GM21723 (cell line): ENCODE measurements at regions not wholly inside any gene's neighbourhood (a gene's known extent, or its start where the extent isn't known, plus 50 kb on each side); places are given as distances from the start of the nearest gene placed in this dataset.
"Not testable (repeated sequence)": the region's sequence is repeated elsewhere in the genome, so short reads cannot be mapped to it uniquely, and the experiment has no call there.

ENCODE experiments used
- ATAC-seq: cut with Tn5 transposase; IDR thresholded peaks from one replicate; pipeline ENCODE4 v1.9.1; 2021; ENCODE audit warnings: mild to moderate bottlenecking, moderate library complexity; ENCODE audit not compliant: unreplicated experiment

DNA sequence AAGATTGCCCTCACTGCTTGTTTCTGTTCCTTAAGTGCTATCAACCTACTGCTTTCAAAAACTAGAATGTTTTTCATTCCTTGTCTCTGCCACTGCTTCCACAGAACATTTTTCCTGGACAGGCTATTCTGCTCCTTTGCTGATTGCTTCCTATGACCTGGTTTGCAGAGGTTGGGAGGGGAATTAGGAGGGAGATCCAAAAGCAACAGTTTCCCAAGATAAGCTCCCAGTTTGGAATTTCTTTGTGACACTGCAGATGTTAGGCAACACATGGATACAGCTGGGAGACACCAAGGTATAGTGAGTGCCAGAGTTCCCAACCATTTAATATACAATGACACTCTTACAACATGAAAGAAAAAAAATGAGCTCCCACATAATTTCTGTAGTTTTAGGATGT is 1036.5 kb downstream of the ROBO2 start:
- no peak for ATAC-seq

DNA sequence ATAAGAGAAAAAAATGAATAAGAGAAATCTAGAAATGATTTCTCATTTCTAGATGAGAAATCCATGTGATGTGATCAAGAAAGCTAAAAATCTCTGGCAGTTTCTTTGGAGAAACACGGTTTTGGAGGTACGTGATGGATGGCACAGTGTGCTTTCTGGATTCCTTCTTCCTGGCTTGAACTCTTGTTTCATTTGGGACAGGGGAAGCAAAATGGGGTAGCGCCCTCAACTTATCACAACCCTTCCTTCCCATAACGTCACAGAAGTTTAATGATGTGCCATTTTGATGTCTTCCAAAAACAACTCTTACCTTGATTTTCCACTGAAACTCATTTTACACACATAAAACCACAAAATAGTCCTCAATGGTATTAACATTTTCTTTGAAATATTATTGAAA is 1037.3 kb downstream of the ROBO2 start:
- no peak for ATAC-seq

DNA sequence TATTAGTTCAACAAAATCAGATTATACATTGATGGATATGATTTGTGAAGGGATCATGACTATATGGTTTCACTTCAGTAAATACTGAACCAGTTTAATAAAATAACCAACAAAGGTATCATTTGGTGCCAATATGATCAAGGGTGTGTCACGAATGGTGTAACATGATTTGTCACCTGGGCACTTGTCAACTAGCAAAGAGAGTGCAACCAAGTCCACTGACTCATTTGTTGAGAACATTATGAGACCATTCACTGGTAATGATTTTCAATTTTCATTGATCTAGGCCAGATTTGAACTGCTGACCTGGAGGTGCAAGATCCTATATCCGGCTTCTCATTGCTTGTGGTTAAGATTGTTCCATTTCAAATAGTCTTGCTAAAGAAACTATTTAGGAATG is 1037.9 kb downstream of the ROBO2 start:
- no peak for ATAC-seq

GRCh38 chr3:78079514-78079913 is 1039.6 kb downstream of the ROBO2 start:
- ATAC-seq: no peak

DNA sequence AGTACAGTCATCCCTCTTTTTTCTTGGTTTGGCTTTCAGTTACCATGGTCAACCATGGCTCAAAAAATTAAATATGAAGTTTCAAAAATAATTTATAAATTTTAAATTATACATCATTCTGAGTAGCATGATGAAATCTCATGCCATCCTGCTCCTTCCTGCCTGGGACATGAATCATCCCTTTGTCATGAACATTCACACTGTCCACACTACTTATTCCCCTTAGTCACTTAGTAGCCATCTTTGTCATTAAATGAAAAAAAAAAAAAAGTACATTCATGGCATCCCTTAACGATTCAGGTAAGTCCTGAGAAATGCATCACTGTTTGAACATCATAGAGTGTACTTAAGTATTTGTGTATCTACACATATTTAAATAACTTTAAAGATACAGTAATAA is 1046.3 kb downstream of the ROBO2 start:
- no peak for ATAC-seq

- no peak for ATAC-seq
Measured at GRCh38 chr3:78087134-78087533, 1047.2 kb downstream of the ROBO2 start.

GRCh38 chr3:78088006-78088405 is 1048.1 kb downstream of the ROBO2 start:
- no peak for ATAC-seq

DNA sequence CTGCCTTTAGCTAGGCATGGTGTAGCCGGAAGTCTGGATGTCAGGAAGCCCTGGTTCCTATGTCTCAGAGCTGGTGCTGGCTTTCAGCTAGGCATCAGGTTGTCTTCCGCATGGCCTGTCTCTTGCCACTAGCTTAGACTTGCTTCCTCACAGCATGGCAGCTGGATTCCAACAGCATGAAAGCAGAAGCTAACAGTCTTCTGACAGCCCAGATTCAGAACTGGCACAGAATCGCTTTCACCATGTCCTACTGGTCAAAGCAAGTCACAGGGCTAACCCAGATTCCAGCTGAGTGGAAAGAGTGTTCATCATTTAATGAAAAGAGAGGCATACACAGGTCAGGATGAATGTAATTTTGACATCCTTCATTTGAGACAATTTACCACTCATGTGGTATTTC is 1050.5 kb downstream of the ROBO2 start:
- no peak for ATAC-seq

DNA sequence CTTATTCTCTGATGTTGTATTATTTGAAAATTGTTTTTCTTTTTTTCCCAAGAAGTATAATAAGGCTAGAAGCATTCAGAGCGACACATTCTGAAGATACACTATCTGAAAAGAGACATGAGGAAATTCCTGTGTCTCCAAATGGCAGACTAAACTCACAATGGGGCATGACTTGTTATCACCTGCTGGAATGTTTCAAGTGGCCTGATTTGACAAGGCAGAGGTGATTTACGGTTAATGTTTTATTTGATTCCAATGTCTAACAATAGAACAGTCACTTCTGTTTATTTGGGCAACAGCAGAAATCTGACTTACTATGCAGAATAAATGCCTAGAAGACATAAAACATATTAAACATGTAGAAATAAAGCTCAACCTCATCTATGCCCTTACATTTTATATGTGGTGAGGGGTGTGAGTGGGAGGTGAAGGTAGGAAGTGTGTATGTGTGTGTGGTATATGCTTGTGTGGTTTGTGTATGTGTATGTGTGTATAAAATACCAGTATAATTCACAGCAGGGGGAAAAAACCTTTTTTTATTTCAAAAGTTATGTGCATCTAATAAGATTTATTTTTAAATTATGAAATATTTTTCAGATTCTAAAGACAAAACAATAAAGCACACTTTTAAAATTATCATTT is 1051.7 kb downstream of the ROBO2 start:
- ATAC-seq: no peak

GRCh38 chr3:78092574-78092973 is 1052.7 kb downstream of the ROBO2 start:
- not testable (repeated sequence) for ATAC-seq

DNA sequence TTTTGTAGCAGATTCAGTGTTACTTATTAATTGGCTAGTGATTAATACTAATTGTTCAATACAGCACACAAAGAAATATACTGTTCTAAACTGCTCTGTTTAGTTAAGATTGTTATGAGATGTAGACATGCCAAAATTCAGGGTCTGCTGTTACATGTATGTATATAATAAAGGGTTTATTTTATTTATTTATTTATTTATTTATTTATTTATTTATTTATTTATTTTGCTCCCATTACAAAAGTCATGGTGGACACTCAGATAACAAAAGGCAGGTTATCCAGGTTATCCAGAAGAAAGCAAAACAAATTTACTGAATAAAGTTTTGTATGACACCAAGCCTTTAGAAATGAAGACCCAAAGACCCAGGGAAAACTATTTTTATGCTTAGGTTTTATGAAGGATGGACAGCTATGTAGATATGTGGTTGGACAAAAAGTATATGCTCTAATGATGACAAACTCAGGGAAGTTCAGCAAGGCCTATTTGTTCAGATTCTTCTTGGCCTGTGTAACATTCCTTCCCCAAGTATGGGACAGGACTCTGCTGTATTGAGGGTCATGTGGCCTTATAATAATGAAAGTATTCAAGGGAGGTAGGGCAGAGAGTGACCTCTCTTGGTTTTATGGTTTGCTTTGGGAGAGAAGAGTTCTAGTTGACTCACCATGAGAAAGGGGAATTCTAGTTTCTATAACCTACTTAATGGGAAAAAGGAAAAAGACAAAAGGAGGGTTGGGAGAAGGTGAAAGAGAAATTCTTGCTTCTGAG is 1056.8 kb downstream of the ROBO2 start:
- ATAC-seq: no peak

GRCh38 chr3:78098367-78098766 is 1058.5 kb downstream of the ROBO2 start:
- ATAC-seq: no peak

DNA sequence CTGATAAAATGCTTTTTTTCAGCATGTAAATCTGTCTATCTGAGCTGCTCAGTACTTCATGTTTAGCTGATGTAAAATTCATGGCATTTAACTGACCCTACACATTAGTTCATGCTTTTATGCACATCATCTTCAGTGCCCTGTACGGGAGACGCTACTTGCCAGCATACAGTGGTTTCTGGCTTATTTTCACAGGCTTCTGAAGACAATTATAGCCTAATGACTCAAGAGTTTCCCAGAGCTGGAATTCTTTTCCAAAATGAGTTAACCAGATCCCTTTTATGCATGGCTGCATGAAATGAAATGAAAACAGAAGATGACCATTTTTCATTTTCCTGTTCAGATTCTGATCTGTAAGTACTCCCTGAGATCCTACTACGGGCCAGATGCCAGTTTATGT is 1061.5 kb downstream of the ROBO2 start:
- no peak for ATAC-seq

- ATAC-seq: not testable (repeated sequence)
Measured at GRCh38 chr3:78108269-78108961, 1068.5 kb downstream of the ROBO2 start.

GRCh38 chr3:78112291-78113010 is 1072.6 kb downstream of the ROBO2 start:
- no peak for ATAC-seq

- no peak for ATAC-seq
Measured at GRCh38 chr3:78115983-78116382, 1076.1 kb downstream of the ROBO2 start.

GRCh38 chr3:78116874-78117273 is 1077.0 kb downstream of the ROBO2 start:
- no peak for ATAC-seq

DNA sequence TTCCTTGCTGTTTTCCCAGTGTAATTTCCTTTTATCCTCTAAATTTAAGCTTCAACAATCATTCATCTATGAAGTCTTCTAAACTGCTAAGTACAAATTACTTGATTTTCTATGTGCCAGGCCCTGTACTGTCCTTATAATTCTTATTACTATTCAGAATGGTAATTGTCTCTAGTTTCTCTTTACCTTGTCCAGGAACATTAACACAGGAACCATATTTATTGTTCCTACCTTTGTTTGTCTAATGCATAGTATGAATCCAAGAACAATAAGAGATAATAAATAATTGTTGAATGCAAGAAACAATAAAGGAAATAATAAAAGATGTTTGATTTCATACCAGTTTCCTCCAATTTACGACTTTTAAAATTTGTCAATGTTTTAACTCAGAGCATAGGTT is 1083.2 kb downstream of the ROBO2 start:
- no peak for ATAC-seq

GRCh38 chr3:78129707-78130106 is 1089.8 kb downstream of the ROBO2 start:
- ATAC-seq: no peak

- ATAC-seq: peak; percentile 66
Measured at GRCh38 chr3:78130741-78131290, 1090.9 kb downstream of the ROBO2 start.

DNA sequence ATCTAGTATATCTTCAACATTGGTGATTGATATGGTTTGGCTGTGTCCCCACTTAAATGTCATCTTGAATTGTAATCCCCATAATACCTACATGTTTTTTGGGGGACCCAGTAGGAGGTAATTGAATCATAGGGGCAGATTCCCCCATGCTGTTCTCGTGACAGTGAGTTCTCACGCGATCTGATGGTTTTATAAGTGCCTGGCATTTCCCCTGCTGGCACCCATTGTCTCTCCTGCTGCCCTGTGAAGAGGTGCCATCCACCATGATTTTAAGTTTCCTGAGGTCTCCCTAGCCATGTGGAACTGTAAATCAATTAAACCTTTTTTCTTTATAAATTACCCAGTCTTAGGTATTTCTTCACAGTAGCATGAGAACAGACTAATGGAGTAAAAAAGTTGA is 1094.6 kb downstream of the ROBO2 start:
- no peak for ATAC-seq
